ENCODE measurements at regions not wholly inside any gene's neighbourhood (a gene's known extent, or its start where the extent isn't known, plus 50 kb on each side); places are given as distances from the start of the nearest gene placed in this dataset.

DNA sequence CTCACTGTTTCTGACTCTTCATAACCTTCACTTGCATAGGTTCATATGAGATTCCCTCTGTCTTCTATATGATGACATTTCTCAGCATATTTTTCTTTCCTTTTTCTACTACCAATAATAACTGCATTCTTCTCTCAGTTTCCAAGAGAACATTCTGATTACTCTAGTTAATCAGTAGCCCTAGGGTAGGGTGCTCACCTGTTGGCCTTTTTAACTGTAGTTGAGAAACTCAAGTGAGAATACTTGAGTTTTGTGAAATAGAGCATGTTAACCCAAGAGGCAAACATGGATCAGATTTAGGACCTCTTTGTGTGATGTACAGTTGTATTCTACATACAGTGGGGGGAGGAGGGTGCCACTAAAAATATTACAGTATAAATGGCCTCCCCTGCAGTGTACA, 308.0 kb downstream of the CMPK2 start:
- no peak overlapping the region for H3K27ac Mint-ChIP-seq
- H3K4me1 Mint-ChIP-seq (ENCODE audit: low read depth): no peaks in the 10 kb centered on the region
- H3K4me3 Mint-ChIP-seq: no peak overlapping the region
- H3K36me3 Mint-ChIP-seq: no peaks in the 10 kb centered on the region
- no peaks in the 10 kb centered on the region for H3K9me3 Mint-ChIP-seq (ENCODE audit: low read depth)
- peaks cover 1% of the 10 kb centered on the region for H3K27me3 Mint-ChIP-seq

DNA sequence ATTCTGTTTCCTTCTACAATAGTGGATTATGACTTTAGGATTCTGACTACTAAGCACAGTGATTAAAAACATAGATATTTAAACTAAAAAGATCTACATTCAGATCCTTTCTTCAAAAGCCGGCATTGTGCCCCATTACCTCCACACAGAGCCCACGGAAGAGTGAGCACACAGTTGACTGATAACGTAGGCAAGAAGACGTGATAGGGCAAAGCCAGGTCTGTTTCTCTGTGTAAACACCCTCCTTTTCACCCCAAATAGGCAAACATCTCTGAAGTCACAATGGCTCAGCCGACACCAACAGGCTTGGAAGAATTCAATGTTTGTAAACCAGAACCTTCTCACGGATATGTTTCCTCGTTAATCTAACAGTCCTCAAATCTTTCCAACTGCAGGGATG, 302.9 kb downstream of the CMPK2 start:
- Mint-ChIP-seq H3K4me1 (ENCODE audit: low read depth) (no peaks in the 10 kb centered on the region), H3K9me3 (ENCODE audit: low read depth) (no peaks in the 10 kb centered on the region), H3K36me3 (no peaks in the 10 kb centered on the region), H3K27me3 (peaks cover 4% of the 10 kb centered on the region), H3K27ac (no peak overlapping the region), H3K4me3 (no peak overlapping the region)

DNA sequence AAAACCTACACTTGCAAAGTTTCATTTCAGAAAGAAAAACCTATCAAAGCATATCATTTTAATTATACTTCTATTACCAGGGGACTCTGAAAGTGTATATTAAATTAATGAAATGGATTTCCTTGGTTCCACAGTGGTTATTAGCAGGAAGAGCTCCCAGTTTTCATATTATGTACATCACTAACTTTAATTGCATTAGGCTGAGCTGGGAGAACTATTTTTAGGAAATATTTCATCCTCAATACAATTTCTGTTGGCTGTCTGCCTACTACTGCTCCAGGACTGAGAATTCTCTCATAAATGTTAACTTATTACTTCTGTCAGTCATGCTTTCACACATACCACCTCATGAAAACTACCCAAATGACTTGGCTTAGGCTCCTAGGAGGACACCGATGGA, 301.4 kb downstream of the CMPK2 start:
- H3K4me3 Mint-ChIP-seq: no peak overlapping the region

DNA sequence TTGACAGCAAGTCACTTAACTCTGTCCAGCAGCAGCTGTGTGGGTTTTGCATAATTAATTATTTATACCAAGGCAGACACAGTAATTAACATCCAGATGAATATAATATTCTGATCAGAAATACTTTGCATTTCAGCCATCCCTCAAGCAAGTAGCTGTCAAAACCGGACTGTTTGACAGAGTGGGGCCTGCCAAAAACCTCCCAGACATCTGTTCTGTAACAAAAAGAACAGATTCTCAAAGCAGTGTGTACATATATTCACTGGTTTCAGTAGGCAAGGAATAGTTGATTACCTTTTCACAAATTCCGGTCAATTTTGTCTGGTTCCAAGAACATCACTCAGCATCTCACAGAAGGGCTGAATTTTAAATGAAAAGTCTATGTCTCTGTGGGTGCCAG, 291.6 kb downstream of the CMPK2 start:
- H3K27ac Mint-ChIP-seq: no peak overlapping the region
- peaks cover 6% of the 10 kb centered on the region for H3K9me3 Mint-ChIP-seq (ENCODE audit: low read depth)
- no peak overlapping the region for H3K4me3 Mint-ChIP-seq
- no peaks in the 10 kb centered on the region for H3K4me1 Mint-ChIP-seq (ENCODE audit: low read depth)
- peaks cover 2% of the 10 kb centered on the region for H3K27me3 Mint-ChIP-seq
- no peaks in the 10 kb centered on the region for H3K36me3 Mint-ChIP-seq

More for the DNA sequence above, 301.4 kb downstream of the CMPK2 start:
- no peaks in the 10 kb centered on the region for H3K36me3 Mint-ChIP-seq
- no peaks in the 10 kb centered on the region for H3K9me3 Mint-ChIP-seq (ENCODE audit: low read depth)
- no peaks in the 10 kb centered on the region for H3K4me1 Mint-ChIP-seq (ENCODE audit: low read depth)
- H3K27me3 Mint-ChIP-seq: peaks cover 4% of the 10 kb centered on the region
- no peak overlapping the region for H3K27ac Mint-ChIP-seq

DNA sequence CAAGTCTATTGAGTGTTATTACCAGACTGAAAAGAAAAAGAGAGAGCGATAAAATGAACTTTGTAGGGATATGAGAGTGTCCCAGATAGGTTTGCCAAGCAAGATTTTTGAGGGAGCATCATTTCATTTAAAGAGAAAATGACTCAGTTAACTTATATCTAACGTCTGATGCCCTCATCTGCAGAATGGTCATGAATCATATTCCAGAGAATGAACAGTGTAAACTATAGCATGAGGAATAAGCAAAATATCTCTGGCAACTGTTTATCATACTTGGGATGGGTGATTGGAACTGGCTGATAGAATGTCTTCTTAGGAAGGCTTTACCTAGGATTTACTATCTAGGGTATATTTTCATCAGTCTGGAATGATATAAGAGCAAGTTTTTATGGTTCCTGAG, 289.4 kb downstream of the CMPK2 start:
- Mint-ChIP-seq H3K9me3 (ENCODE audit: low read depth) (no peaks in the 10 kb centered on the region), H3K36me3 (no peaks in the 10 kb centered on the region), H3K27me3 (no peaks in the 10 kb centered on the region), H3K27ac (no peak overlapping the region), H3K4me3 (no peak overlapping the region), H3K4me1 (ENCODE audit: low read depth) (no peaks in the 10 kb centered on the region)

DNA sequence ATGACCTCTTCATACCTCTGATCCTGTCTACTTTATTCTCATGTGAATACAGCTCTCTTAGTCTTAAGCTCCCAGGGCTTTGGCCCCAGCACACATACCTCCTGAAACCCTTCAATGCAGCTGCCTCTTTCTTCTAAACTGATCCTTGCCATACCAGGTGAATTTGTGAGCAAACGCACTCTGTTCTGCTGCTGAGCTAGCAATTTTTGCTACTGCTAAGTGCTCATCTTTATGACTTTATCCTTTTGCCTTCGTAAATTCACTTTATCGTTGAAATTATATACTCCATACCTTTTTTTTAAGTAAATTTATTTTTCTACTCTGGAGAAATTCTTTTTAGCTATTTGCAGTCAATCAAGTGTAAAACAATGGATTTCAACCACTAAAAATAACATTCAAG, 287.7 kb downstream of the CMPK2 start:
- no peaks in the 10 kb centered on the region for H3K9me3 Mint-ChIP-seq (ENCODE audit: low read depth)
- no peak overlapping the region for H3K27ac Mint-ChIP-seq
- H3K4me1 Mint-ChIP-seq (ENCODE audit: low read depth): no peaks in the 10 kb centered on the region
- no peak overlapping the region for H3K4me3 Mint-ChIP-seq
- no peaks in the 10 kb centered on the region for H3K27me3 Mint-ChIP-seq
- no peaks in the 10 kb centered on the region for H3K36me3 Mint-ChIP-seq

DNA sequence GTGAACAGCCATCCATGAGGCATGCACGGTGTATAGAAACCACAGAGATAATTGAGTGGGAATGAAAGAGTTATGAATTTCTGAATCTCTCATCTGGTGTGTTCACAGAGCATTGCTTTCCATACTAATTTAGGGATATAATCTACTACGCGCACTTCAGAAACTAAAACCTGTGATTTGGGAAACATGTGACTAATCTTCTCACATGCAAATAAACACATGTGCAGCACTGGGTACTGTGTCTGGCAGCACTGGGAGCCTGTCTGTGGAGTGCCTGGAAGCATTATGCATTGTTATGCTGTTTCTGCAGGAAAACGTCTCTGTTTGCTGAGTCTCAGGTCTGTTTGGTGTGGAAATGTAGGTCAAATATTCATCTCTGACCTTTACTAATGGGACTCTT, 287.3 kb downstream of the CMPK2 start:
- Mint-ChIP-seq H3K36me3 (no peaks in the 10 kb centered on the region), H3K4me3 (no peak overlapping the region), H3K9me3 (ENCODE audit: low read depth) (no peaks in the 10 kb centered on the region), H3K27me3 (no peaks in the 10 kb centered on the region), H3K27ac (no peak overlapping the region), H3K4me1 (ENCODE audit: low read depth) (no peaks in the 10 kb centered on the region)

DNA sequence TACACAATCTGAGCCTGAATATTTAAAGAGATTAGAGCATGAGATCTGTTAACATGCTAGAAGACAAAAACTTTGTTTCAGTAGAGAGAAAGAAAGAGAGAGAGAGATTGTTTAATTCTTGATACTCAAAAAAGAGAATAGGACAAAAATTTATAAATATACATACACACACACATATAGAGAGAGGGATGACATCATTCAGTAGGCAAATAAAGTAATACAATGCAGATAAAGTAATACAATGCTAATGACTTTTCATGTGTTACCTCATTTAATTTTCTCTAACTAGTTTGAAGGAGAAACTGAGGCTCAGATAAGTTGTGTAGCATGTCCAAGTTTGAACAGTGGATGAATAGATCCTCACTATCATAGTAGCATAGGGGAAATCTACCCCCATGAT, 286.4 kb downstream of the CMPK2 start:
- Mint-ChIP-seq H3K4me1 (ENCODE audit: low read depth) (no peaks in the 10 kb centered on the region), H3K36me3 (no peaks in the 10 kb centered on the region), H3K9me3 (ENCODE audit: low read depth) (no peaks in the 10 kb centered on the region), H3K4me3 (no peak overlapping the region), H3K27me3 (no peaks in the 10 kb centered on the region), H3K27ac (no peak overlapping the region)

DNA sequence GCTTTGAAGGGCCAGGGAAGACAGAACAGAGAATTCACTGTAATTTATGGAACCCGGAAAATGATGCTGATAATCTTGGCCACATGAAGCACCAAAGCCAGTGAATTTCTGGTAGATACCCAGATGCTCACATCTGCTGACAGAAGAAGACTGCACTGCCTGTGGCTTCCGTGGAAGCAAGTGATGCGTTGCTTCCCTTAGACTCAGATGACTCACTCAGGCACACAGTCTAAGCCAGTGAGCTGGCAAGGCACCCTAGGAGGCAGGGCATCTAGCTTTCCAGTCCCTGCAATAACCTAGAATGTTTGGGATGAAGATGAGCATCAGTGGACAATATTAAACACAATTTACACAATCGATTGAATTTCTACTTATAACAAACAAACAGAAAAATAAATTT, 284.7 kb downstream of the CMPK2 start:
- Mint-ChIP-seq H3K27me3 (no peaks in the 10 kb centered on the region), H3K4me1 (ENCODE audit: low read depth) (no peaks in the 10 kb centered on the region), H3K4me3 (no peak overlapping the region), H3K27ac (no peak overlapping the region), H3K36me3 (no peaks in the 10 kb centered on the region), H3K9me3 (ENCODE audit: low read depth) (no peaks in the 10 kb centered on the region)

DNA sequence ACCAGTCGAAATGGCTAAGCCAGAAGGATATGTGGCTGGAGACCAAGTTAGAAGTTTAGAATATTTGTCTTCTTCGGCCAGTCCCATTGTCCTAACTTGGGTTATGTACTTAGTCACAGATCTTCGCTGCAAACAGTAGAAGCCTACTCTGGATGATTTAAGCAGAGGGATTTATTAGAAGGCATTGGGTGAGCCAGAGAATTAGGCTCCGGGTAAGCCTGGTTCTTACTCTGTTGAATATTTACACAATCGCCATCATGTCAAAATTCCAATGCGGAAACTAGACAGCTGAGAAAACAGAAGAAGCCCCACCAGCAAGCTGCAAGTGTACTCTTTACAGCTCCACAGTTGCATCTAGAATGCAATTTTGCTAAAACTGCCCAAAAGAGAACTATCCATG, 276.6 kb downstream of the CMPK2 start:
- no peak overlapping the region for H3K27ac Mint-ChIP-seq
- no peaks in the 10 kb centered on the region for H3K9me3 Mint-ChIP-seq (ENCODE audit: low read depth)
- H3K36me3 Mint-ChIP-seq: no peaks in the 10 kb centered on the region
- H3K27me3 Mint-ChIP-seq: no peaks in the 10 kb centered on the region
- H3K4me1 Mint-ChIP-seq (ENCODE audit: low read depth): no peaks in the 10 kb centered on the region
- H3K4me3 Mint-ChIP-seq: no peak overlapping the region

DNA sequence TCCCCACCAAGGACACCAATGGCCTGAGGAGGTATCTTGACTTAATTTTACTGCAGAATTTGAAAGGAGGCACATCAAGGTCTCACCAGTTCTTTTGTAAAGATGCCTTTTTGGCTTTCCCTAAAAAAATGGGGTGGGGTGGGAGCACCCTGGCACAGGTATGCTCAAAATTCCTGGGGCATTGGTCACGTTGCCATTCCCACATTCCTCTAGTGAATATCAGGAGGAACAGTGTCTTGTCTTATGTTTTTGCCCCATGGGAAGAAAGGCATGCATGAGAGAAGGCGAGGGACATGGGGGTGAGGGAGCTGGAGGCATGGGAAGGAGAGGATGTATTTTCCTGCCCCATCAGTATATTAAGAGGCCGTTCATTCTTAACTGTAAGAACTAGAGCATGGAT, 275.3 kb downstream of the CMPK2 start:
- H3K36me3 Mint-ChIP-seq: no peaks in the 10 kb centered on the region
- no peaks in the 10 kb centered on the region for H3K27me3 Mint-ChIP-seq
- no peaks in the 10 kb centered on the region for H3K9me3 Mint-ChIP-seq (ENCODE audit: low read depth)
- no peak overlapping the region for H3K27ac Mint-ChIP-seq
- H3K4me3 Mint-ChIP-seq: no peak overlapping the region
- no peaks in the 10 kb centered on the region for H3K4me1 Mint-ChIP-seq (ENCODE audit: low read depth)

DNA sequence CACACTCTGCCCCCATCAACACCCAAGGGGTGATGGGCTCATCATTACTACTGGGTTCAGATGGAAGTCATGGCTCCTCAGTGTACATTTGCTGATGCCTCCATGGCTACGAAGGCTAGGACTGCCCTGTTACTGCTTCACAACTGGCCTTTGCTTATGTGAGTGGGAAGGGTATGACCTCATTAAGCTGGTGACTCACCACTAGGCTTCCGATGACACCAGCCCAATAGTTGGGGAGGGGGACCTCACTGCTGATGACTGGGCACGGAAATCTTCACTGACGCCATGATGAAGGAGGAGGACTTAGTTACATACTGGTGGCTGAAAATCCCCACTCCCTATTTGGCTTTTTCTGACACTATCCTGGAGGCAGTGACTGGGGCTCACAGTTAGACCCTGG, 263.2 kb downstream of the CMPK2 start:
- peaks cover 12% of the 10 kb centered on the region for H3K9me3 Mint-ChIP-seq (ENCODE audit: low read depth)
- H3K27me3 Mint-ChIP-seq: peaks cover 5% of the 10 kb centered on the region
- no peak overlapping the region for H3K27ac Mint-ChIP-seq
- no peaks in the 10 kb centered on the region for H3K36me3 Mint-ChIP-seq
- no peak overlapping the region for H3K4me3 Mint-ChIP-seq
- no peaks in the 10 kb centered on the region for H3K4me1 Mint-ChIP-seq (ENCODE audit: low read depth)

DNA sequence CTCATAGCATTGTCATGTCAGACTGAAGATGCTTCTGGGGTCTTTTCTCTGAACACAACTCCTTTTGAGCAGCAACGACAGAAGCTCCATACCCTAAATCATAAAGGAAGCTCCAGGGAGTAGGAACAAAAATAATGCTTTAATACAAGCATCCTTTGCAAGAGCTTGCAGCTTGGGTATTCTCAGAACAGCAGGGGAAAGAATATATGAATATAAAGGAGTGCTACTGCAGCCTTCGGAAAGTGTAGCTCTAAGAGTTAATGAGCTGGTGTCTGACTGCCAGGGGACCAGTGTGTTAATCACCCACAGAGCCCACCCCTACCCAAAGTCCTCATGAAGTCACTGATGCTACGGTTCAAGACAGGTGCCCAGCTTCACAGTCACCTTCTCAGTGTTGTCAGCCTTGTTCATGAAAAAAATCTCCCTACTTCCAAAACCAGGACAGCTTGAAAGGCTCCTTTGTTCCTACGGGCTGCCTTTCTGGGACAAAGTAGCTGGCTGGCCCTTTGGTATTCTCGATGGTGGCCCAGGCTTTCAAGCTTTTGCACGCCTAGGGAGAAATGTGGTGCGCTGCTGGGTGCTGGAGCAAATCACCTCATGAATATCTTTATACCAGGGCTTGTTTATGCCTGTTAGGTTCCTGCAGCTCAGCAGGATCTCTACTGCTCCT, 259.7 kb downstream of the CMPK2 start:
- Mint-ChIP-seq H3K4me1 (ENCODE audit: low read depth) (no peaks in the 10 kb centered on the region), H3K36me3 (no peaks in the 10 kb centered on the region), H3K9me3 (ENCODE audit: low read depth) (peaks cover 11% of the 10 kb centered on the region), H3K27me3 (peaks cover 6% of the 10 kb centered on the region), H3K4me3 (no peak overlapping the region), H3K27ac (no peak overlapping the region)

DNA sequence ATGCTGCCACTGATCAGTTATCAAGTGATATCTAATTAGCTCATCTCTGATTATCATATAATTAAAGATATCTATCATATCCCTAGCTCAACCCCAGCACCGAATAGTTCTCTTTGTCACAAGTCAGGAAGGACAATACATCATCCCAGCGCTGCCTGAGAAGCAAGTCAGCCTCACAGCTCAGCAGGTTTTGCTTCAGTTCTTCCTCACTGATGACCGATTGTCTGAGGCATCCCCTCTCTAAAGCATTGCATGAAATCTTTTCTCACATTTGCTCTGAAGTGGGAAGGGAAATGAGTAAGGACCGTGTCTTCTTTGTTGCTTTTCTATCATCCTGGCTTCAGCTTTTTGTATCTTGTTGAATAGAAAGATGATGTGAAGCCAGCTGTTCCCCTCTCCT, 247.9 kb downstream of the CMPK2 start:
- no peak overlapping the region for H3K27ac Mint-ChIP-seq

DNA sequence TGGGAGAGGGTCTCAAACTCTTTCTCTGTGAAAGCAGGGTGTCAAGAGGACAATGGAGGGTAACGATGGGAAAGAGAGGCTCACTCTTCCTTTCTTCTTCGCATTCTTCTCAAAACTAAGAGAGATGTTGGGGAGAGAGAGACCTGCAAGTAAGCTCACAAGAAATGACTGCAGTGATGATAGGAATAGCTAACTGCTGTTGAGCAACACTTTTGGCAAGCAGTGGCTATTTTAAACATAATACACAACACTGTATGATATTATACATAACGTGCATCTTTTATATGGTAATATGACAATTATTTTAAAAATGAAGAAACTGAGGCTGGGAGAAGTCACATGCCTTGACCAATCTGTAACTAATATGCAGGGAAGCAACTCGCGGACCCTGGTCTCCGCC, 247.5 kb downstream of the CMPK2 start:
- Mint-ChIP-seq H3K4me1 (ENCODE audit: low read depth) (no peaks in the 10 kb centered on the region), H3K9me3 (ENCODE audit: low read depth) (no peaks in the 10 kb centered on the region), H3K27ac (no peak overlapping the region), H3K27me3 (peaks cover 2% of the 10 kb centered on the region), H3K4me3 (no peak overlapping the region), H3K36me3 (no peaks in the 10 kb centered on the region)

More for the DNA sequence above, 247.9 kb downstream of the CMPK2 start:
- Mint-ChIP-seq H3K27me3 (peaks cover 2% of the 10 kb centered on the region), H3K4me3 (no peak overlapping the region), H3K4me1 (ENCODE audit: low read depth) (no peaks in the 10 kb centered on the region), H3K9me3 (ENCODE audit: low read depth) (peaks cover under 1% of the 10 kb centered on the region), H3K36me3 (no peaks in the 10 kb centered on the region)

DNA sequence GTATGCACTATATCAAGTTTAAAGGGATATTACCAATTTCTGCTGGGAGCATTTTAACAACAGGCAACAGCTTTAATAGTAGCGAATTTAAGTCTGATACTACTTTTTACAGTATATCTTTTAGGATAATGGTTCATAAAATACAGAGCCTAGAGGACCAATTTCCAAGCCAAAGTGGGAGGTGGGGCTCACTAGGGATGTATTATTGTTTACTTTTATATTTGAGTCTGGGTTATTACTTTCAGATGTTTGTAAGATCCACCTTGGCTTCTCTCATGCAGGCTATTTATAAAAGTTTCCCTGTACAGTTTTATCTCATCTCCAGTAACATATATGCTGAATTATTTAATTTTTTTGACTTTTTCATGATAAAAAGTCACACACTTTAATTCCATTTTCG, 242.0 kb downstream of the CMPK2 start:
- no peaks in the 10 kb centered on the region for H3K36me3 Mint-ChIP-seq
- no peak overlapping the region for H3K27ac Mint-ChIP-seq
- no peaks in the 10 kb centered on the region for H3K4me1 Mint-ChIP-seq (ENCODE audit: low read depth)
- peaks cover 5% of the 10 kb centered on the region for H3K27me3 Mint-ChIP-seq
- H3K4me3 Mint-ChIP-seq: no peak overlapping the region
- no peaks in the 10 kb centered on the region for H3K9me3 Mint-ChIP-seq (ENCODE audit: low read depth)

Data from activated naive CD8-positive, alpha-beta T cell (primary cell).